NCI-H748 (cell line): ENCODE measurements at regions not wholly inside any gene's neighbourhood (a gene's known extent, or its start where the extent isn't known, plus 50 kb on each side); places are given as distances from the start of the nearest gene placed in this dataset.

Source experiments
- DNase-seq: peaks from one replicate; lab custom pipeline; 2025; ENCODE audit not compliant: unreplicated experiment; lab: John Stamatoyannopoulos, UW

DNA sequence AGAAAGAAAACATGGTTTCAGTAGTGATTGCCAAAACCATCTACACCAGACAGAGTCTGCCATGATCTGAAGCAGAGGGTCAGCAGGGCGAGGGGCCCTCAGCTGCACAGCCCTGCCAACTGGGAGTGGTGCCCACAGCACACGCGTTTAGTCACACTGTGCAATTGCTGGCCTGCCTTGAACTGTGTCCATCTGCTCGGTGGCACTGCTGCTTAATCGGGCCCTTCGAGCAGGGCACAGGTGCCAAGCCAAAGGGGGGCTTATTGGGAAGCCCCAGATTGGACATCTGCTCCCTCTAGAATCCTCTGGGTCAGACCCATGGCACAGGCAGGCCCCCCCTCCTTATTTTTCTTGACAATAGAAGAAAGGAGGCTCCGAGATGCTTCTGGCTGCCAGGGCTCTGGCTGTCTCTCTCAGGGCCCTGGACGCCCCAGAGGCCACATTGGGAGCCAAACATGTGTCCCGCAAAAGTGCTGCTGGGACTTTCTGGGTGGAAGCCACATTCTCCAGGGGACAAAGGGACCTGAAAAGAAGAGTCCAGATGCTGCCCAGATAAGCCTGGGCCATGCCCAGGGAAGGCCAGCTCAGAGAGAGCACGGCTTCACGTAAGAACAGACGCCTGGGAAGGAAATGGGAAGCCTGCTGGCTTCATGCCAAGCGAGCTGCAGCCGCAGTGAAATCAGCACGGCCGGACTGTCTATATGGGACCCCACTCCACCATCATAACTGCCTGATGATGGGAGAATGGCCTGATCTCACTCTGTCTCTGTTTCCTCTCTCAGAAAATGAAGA, 349.2 kb downstream of the GADD45G start:
- peak; percentile 26 for DNase-seq

DNA sequence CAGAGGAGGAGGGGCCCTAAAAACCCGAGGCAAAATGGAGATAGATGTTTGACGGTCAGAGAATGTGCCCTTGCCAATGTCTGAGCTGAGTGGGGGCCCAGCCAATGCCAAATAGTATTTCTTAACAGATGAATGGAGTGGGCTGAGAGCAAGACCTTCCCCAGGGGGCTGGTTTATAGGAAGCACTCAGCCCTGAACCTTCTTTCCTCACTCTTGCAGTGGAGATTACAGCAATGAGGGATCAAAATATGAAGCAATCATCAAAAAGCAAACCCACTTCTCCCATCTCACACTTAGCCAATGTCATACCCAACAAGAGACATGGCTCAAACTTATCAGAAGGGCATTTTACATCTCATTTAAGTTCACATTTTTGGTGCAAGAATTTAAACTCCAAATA, 350.3 kb downstream of the GADD45G start:
- DNase-seq = no peak

DNA sequence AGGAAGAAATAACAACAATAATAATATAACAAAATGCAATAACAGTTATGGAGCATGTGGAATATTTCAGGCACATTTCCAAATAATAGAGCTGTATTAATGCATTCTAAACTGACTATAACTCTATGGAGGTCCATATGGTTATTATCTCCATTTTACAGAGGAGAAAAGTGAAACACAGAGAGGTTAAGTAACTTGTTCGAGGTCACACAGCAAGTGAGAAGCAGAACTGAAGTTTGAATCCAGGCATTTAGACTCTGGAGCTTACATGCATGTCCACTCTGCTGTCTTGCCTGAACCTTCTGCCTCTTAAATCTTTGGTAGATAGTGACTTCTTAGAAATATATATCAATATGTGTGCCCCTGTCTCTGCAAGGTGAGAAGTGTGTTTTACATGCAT, 350.8 kb downstream of the GADD45G start:
- no peak for DNase-seq

DNA sequence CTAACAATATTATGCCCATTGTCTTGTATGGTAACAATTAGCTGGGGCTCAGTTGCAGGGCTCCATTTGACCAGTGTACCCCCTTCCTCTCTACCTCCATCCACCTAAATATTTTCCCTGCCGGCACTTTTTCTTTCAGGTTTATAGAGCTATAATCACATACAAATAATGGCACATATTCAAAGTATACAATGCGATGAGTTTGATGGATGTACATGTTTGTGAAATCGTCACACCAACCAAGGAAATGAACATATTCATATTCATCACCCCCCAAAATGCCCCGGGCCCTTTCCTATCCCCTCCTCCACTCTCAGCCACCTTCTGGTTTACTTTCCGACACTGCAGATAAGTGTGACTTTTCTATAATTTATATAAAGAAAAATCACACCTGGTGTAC, 351.5 kb downstream of the GADD45G start:
- no peak for DNase-seq

DNA sequence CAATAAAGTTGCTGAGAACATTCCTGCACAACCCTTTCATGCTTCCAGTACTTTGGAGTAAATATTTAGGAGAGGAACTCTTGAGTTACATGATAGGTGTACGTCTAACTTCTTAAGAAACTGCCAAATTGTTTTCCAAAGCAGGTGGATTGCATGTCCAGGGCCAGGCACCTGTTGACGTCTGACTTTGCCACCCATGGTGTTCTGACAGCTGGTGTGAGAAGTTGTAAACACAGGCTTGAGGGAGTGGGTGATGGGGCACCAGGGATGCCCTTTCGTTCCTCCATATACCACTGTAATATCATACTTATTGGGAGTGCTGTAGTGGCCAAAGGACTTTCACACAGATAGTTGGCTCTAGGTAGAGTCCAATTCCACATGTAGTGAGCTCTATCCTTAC, 352.1 kb downstream of the GADD45G start:
- DNase-seq = no peak

DNA sequence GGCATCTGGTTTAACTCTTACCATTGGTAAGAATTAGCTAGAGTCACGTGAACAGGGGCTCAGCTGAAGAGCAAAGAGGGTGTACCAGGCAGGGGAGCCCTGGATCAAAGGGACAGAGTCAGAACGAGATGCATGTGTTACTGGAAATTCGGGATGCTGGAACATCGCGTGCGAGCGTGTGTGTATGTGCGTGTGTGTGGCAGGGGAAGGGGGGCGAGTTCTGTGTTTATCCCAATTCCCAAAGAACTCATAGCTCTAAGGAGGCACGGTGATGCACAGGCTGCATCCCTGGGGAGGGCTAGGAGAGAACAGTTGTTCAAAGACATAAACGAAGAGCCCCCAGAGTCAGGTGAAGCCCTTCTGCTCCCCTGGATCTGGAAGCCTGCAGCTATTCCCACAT, 353.3 kb downstream of the GADD45G start:
- no peak for DNase-seq

DNA sequence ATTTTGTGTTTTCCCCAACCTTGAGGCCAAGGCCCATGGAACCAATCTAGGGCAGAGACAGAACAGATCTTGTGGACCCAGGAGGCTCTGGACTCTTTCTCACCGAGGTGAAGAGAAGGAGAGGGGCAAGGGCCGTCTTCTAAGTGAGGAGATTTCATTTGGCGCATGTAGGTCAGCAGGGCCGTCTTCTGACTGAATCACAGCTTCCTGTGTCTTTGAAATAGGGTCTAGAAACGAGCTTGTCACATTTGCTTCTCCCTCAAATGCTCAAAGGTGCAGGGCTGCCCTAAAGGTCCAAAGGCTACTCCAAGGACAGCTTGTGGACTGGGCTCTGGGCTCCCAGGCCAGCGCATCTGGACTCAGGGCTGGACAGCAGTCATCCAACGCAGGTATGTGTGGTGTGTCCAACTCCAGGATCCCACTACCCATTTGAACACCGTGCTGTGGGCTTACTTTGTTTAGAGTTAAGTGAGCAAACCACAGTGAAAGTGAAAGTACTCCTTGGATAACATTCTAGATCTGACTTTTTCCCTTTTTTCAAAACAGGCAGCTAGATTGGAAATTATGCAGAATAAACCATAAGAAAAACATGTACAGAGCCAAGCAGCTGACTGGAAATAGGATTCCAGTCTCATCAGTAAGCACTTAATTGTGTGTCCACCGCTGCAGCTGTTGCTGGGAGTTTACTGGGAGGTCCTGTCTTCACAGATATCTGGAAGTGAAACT, 357.0 kb downstream of the GADD45G start:
- no peak for DNase-seq

DNA sequence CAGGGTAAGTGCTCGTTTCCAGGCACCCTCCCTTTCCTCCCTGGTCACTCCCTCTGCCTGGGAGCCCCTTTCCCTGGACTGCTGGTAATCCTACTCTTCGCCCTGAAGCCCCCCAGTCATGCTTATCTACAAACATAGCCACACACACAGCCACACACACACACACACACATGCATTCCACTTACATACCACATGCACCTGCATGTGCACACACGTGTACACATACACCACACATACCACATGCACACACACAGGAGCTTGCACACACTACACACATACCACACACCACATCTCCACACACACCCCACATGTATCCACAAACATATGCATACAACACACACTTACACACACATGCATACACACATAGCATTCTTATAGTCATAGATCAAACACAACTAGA, 358.5 kb downstream of the GADD45G start:
- no peak for DNase-seq

DNA sequence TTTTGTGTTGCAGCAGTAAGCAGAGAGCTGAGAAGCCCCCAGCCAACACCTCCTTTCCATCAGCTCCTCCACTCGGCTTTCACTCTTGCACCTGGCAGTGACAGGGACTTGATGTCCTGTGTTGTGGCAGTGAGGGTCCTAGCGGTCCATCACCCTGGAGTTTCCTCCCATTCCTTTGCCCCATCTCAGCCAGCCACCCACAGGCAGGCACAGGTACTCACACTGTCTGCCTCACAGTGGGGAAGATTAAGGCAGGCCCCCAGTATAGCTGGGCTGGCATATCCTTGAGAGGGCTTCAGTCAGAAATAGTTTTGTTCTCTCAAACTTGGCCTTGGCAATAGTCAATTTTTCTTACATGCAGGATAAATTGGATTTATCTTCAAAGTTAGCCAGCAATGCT, 362.7 kb downstream of the GADD45G start:
- no peak for DNase-seq

DNA sequence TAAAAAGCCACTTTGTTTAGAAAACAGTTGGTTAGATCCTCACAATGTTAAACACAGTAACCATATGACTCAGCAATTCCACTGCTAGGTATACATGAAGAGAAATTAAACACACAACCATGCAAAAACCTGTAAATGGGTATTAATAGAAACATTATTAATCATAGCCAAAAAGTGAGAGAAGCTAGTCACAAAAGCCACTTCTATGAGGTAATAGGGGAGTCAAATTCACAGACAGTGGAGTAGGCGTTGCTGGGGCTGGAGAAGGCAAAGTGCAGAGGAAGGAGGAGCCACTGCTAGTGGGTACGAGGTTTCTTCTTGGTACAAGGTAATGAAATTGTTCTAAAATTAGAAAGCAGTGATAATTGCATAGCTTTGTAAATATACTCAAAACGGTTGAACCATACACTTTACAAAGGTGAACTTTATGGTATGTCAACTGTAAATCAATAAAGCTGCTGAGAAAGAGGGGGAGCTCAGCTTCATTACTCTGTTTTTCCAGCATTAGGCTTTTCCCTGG, 364.4 kb downstream of the GADD45G start:
- DNase-seq = peak; percentile 65

DNA sequence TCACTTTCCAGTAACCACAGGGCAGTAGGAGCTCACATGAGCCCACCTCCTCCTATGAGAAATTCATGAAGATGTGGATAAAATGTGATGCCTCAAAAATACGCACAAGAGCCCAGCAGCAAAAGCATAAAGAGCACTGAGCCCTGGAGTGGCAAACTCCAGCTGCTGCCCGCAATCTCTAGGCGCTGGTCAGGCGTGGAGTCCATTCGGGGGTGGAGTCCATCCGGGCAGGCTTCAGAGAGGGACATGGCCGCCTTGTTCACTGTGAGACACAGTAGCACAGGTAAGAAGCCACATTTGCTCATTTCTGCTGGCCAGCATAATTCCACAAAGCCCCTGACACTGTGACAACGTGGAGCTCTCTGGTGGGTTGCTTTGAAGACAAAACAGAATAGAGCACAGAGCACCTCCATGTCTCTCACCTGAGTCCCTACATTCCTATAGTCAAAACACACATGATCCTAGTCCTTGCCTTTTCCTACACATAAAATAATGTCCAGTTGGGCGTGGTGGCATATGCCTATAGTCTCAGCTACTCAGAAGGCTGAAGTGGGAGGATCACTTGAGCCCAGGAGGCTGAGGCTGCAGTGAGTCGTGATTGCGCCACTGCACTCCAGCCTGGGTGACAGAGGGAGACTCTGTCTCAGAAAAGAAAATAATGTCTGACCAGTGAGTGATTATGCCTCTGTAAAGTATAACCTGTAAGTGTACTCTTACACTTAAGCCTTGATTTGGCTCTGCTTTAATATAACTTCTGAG, 365.2 kb downstream of the GADD45G start:
- DNase-seq = no peak

DNA sequence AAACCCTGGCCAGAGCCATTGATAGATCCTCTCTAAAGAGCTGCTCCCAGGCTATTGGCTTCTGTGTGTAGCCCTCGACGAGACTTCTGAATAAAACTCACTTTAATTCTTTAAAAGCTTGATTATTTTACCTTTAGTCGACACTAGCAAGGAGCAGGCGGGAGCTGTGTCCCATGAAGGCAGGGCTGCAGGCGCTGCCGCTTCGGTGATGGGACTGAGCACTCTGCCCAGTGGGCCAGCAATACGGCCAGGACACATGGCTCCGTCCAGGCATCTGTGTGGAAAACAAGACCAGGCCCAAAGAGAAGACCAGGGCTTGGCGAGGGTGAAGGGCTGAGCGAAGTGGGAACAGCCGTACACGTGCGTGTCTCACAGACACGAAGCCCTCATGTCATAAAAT, 365.9 kb downstream of the GADD45G start:
- no peak for DNase-seq

DNA sequence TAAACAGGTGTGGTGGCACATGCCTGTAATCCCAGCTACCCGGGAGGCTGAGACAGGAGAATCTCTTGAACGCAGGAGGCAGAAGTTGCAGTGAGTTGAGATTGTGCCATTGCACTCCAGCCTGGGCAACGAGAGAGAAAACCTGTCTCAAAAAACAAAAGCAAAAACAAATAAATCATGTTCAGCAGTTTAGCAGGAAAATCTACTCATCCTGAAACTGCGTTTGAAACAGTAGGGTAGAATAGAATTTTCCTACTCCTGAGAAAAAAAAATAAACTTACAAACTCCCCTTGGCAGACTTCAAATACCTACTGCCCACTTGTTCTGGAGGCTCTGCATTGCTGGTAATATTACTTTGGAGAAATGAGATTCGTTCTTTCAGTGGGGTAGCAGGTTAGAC, 367.7 kb downstream of the GADD45G start:
- DNase-seq = no peak

DNA sequence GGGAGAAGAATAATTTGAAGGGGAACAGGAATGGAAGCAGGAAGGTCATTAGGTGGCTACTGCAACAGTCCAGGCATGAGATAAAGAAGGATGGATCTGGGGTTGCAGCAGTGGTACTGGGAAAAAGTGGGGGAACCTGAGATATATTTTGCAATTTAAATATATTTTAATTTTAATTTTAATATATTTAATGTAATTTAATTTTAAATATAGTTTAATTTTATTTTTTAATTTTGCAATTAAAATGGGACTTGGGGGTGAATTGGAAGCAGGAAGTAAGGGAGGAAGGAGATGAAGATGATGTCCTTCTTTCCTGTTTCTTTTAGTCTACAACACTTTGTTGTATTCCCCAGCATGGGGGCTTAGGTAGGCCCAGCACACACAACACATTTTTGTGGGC, 369.8 kb downstream of the GADD45G start:
- no peak for DNase-seq

DNA sequence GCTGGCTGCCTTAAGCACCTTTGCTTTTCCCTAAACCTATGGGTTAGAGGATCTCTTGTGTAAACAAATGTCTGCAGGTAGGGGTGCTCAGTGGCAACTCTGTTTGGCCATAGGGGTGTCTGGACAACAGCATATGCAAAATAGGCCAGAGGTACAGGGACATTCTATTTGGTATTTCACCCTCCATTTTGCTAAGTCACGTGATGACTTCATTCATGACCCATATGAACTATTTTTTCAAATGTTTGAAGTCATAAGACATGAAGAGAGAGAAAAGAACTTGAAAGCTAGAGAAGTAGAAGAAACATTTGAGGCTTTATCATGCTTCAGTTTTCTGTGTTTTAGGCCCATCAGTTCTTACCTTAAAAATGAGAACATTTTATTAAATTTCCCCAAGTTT, 370.2 kb downstream of the GADD45G start:
- DNase-seq = no peak

DNA sequence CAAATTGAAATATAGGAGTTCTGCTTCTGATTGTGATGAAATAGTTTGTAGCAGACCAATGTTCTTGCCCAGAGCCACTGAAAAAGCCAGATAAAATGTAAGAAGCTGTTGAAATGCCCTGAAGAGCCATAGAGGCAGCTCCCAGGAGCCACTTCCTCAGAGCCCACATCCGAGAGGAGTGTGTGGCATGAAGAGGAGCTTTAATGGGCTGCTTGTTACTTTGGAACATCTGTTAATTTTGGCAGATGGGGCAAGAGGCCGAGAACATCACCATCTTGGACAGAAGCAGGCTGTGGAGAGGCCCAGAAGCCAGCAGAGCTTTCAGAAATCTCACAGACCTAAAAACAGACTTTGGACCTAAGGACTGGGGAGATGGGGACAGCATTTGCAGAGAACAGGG, 370.8 kb downstream of the GADD45G start:
- DNase-seq = no peak

DNA sequence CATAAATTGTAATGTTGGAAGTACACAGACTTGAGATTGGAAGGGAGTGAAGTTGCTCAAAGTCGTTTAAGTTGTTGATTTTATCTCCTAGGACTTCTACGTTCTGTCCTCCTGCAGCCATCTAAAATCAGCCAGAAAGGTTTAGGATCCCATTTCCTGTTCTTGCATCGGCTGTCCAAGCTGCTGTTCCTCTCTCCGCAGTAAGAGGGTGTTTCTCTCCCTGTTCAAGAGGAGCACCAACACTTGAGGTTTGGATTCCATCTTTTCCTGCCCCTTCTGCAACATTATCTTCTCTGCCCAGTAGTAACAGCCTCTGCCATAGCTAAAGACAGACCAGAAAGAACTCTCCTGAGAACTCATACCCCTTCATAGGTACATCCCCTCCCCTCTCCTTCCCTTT, 373.4 kb downstream of the GADD45G start:
- DNase-seq = peak; percentile 70

DNA sequence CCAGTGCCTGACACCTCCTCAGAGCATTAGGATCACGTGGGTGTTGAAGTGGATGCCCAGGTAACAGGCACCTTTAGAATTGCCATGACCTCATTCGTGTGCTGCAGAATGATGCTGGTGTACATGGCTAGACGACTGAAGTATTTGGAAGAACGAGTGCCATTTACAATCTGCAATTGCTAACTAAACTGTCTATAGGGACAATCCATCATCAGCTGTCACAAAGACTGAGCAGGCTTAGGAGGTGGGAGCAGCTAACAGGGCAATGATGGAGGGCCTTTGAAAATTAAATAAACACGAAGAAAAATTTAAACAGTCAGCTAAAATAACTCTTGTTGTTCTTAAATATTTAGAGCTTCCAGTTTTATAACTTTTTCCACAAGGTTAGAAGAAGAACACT, 375.8 kb downstream of the GADD45G start:
- peak; percentile 68 for DNase-seq

DNA sequence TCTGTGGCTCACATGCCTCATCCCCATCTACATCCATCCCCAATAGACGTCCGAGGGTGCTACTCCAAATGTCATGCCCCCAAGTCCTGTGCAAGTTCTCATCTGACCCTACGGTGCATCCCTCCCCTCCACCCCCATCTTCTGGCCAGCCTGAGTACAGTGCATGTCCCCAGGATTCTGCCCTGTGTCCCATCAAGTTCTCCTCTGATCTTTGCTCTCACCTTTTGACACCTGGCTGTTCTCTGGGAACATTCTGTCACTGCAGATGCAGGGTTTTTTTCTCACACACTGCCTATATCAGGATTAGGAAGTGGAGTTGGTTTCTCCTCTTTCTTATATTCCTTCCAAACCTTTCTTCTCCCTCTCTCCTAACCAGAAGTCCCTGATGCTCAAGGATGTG, 377.2 kb downstream of the GADD45G start:
- no peak for DNase-seq

DNA sequence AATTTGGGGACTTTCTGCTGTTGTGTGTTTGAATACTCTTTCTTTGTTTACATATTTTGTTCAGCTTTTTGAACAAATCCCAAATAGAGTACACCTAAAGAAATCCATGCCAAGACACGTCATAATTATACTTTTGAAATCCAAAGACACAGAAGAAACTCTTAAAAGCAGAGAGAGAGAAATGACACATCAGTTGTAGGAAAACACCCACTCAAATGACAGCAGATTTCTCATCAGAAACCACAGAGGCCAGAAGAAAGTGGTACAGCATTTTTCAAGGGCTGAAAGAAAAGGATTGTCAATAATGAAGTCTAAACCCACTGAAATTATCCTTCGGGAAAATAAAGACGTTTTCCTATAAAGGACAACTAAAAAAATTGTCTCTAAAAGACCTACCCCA, 378.6 kb downstream of the GADD45G start:
- DNase-seq = no peak

DNA sequence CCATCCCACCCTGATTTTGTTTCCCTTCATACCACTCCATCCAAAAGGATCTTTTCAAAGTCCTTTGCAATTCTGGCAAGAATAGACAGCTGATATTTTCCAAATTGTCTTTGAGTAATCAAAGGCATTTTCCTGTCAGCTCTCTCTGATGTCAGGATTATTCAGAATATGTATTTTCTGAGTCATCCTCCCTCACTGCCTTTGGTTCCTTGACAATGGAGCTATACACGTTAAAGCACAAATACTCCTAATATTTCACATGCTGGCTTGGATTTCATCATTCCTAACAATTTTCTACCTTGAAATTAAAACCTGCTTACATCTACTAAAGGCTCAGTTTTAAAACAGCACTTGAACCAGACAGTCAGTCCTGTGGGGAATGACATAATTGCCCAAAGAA, 379.4 kb downstream of the GADD45G start:
- no peak for DNase-seq

DNA sequence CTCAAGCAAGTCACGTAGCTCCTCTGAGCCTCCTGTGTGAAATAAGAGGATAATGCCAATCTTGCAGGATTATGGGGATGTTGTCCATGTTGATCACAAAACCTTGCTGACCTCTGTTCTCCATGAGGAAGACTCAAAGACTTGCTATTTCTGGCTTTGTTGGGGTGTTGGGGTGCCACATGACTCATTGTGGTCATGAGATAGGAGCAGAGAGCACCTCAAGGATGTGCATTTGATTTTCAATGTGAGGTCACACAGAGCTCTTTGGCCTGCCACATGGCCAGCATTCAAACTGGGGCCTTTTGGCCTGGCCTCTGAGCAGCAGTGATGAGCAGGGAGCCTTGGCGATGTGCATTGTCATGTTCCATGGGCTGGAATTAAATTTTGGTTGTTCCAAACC, 380.3 kb downstream of the GADD45G start:
- no peak for DNase-seq
